GM18511 (cell line): ENCODE measurements at regions not wholly inside any gene's neighbourhood (a gene's known extent, or its start where the extent isn't known, plus 50 kb on each side); places are given as distances from the start of the nearest gene placed in this dataset.

Experiments
- ATAC-seq: cut with Tn5 transposase; IDR thresholded peaks from one replicate; pipeline ENCODE4 v1.9.1; 2021; ENCODE audit warnings: mild to moderate bottlenecking, moderate library complexity; ENCODE audit not compliant: unreplicated experiment

- ATAC-seq: no peak
Observed at GRCh38 chrX:51954592-51954991, 61.2 kb downstream of the MAGED1 start.

DNA sequence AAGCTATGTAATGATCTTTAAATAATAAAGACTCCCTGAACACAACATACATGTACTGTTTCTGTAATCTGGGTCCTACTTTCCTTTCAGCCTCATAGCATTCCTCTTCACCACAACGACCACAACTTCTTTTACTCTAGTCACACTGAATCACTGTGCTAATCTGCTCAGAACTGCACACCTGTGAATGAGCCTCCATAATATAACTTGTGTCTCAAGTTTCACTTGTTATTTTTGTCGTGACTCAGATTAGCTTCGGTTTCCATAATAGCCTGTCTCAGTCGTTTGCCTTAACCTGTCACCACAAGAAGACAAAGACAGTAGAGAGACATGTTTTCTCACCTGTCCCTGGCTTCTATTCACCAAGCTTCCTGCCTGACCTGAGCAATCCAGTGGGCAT, 61.8 kb downstream of the MAGED1 start:
- peak; percentile 94 for ATAC-seq

DNA sequence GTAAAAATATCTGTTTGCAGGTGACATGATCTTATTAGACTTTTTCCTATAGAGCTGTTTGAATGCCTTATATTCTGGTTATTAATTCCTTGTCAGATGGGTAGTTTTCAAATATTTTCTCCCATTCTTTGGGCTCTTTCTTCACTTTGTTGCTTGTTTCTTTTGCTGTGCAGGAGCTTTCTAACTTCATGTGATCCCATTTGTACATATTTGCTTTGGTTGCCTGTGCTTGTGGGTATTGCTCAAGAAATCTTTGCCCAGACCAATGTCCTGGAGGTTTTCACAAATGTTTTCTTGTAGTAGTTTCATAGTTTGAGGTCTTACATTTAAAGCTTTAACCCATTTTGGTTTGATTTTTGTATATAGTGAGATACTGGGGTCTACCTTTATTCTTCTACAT, 63.0 kb downstream of the MAGED1 start:
- ATAC-seq: no peak

DNA sequence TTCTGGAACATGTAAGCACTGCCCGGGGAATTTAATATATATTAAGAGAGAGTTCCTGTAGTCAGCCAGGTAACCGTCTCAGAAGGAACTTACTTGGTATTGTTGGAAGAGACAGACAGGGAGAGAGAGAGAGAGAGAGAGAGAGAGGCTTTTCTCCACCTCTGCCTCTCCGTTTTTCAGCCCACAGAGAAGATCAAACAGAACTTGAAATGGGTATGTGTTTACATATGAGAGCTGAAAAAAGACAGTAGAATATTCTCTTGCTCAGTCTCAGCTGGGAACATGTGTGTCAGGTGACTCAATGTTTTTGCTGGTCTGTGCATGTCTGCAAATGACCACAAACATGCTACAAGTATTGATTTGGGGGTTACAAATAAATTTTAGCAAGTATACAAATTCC, 81.9 kb downstream of the MAGED1 start:
- no peak for ATAC-seq

DNA sequence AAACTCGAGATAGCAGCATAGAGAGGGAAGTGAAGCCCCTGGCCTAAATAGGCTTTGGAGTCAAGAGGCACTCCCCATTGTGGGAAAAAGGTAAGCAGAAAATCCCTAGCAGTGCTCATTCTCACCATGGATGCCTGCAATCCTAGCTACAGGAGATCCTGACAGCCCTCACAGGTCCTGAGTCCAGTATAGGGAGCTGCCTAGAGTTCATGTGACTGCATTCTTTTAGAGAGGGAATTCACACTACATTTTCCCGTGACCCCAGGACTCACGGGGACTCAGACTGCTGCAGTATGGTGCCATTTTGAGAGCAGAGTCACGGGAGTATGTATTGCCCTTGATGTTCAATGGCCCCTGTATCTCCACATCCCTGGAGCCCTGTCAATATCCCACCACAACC, 82.4 kb downstream of the MAGED1 start:
- no peak for ATAC-seq

DNA sequence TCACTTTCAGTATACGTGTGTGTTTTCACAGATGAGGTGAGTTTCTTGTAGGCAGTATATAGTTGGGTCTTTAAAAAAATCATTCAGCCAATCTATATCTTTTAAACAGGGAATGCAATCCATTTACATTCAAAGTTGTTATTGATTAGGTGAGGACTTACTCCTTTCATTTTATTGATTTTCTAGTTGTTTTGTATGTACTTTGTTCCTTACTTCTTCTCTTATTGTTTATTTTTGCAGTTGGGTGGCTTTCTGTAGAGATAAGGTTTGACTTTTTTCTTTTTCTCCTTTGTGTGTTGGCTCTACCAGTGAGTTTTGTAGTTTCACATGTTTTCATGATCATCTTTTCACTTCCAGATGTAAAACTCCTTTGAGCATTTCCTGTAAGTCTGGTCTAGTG, 83.1 kb downstream of the MAGED1 start:
- ATAC-seq: no peak
